GM21423 (cell line): ENCODE measurements at regions not wholly inside any gene's neighbourhood (a gene's known extent, or its start where the extent isn't known, plus 50 kb on each side); places are given as distances from the start of the nearest gene placed in this dataset.

Experiments used
- ATAC-seq: cut with Tn5 transposase; IDR thresholded peaks from one replicate; pipeline ENCODE4 v1.9.1; 2021; ENCODE audit warnings: mild to moderate bottlenecking, moderate library complexity; ENCODE audit not compliant: unreplicated experiment

GRCh38 chr1:61627365-61627764, 97.6 kb downstream of the TM2D1 start:
- no peak for ATAC-seq

DNA sequence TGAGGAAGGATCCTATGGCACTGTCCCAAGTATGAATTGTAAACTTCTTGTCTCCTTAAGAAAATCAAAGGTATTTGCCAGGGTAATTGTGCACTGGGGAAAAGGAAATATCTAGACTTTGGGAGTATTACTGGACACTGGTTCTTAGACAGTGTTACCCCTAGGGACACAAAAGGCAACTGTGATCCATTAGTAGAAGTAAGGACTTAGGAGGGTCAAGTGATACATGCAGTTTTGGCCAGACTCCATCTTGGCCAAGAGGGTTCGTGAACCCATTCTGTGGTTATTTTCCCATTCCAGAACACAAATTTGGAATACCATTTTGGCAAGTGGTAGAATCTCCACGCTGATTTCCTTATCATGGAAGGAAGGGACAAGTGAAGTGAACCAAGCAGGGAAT, 98.1 kb downstream of the TM2D1 start:
- no peak for ATAC-seq

DNA sequence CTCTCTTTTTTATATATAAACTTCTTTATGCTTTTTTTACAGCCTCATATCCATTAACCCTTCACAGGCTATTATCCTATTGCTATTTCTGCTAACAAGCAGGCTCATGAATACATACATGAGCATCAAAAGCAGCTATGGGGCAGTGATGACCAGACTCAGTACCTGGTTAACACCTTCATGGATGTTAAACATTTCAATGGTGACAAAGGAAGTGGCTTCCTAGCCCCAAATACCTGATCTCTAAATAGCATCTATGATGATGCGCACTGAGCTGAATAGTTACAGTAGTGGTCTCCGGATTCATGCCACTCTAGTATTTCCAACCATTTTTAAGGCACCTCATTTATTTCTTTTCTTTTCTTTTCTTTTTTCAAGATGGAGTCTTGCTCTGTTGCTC, 101.1 kb downstream of the TM2D1 start:
- ATAC-seq, result no peak

DNA sequence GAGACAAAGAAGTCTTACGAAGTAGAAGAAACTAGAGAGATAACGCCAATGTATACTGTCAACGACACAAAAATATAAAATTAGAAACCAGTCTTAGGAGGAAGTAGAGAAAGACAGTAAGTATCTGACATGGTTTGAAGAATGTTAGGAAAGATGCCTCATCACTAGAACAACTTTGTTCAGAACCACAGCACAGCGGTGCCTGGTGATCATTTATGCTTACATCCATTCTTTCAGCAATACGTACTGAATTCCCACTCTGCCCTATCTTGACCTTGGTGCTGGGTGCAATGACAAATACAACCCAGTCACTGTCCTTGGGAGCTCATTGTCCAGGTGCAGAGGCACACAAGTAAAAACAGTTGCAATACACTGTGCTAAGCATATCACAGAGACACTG, 104.4 kb downstream of the TM2D1 start:
- ATAC-seq, result no peak

DNA sequence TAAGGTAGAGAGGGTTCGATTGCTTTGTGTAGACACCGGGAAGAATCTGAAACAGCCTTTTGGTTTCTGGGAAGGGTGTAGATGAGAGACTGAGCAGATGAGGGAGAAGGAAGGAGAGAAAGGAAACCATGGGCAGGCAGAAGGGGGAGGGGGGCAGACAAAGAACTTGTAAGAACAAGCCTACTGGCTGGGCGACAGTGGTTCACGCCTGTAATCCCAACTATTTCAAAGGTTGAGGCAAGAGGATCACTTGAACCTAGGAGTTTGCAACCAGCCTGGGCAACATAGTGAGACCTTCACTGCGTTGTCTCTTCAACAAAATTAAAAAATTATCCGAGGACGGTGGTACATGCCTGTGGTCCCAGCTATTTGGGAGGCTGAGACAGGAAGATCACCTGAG, 106.2 kb downstream of the TM2D1 start:
- ATAC-seq, result no peak

GRCh38 chr1:61618193-61618592, 106.7 kb downstream of the TM2D1 start:
- no peak for ATAC-seq

DNA sequence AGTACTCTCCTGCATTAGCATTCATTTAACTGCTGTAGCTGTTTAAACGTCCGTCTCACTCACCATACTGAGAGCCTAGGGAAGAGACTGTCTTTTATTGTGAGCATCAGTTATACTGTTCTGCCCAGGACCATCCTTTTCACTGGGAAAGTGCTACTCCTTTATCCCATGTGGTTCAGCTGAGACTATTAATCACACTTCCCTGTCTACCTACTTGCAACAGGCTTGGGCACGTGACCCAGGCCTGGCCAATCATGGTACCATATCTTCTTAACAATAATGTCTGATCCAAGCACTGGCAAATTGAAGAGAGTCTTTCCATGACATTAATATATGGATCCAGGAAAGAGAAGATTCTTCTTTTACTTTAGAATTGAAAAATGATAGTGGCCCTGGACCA, 108.1 kb downstream of the TM2D1 start:
- ATAC-seq, result no peak

GRCh38 chr1:61612602-61613001, 112.3 kb downstream of the TM2D1 start:
- ATAC-seq, result no peak

- ATAC-seq, result no peak
Observed at GRCh38 chr1:61609040-61609439, 115.9 kb downstream of the TM2D1 start.

GRCh38 chr1:61607448-61607847, 117.5 kb downstream of the TM2D1 start:
- no peak for ATAC-seq

GRCh38 chr1:61606448-61607312, 118.3 kb downstream of the TM2D1 start:
- no peak for ATAC-seq

GRCh38 chr1:61605607-61606321, 119.2 kb downstream of the TM2D1 start:
- ATAC-seq, result no peak

DNA sequence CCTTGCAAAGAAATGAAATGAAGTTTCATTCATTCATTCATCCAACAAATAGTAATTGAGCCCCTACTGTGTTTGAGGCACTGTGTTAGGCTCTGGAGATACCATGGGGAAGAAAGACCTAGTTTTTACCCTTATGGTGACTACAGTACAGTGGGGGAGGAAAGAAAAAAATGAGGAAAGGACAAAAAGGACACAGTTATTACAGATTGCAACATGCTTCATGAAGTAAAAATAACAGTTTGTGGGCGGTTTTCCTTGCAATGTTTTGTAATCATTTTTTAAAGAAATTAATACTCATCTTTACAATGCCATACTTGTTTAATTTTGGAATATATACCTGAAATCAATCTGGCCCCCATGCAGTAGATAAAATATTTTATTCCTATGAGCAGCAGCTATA, 120.3 kb downstream of the TM2D1 start:
- ATAC-seq, result no peak

DNA sequence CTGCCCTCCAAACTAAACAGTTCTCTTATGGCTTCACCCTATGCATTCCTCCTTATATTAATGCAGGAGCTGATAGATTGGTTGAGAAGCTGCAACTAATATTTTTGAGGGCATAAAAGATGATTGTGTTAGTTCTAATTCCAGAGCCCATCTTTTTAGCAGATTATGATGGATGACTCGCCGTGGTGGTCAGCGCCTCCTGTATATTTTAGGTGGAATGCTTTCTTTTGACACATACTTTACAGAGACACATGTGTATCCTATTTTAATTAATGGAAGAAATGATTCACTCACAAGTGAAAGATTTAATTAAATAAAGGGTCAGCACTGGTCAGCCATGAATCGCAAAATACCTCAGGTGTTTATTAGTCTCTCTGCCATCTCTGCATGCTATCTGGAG, 120.7 kb downstream of the TM2D1 start:
- ATAC-seq, result no peak

- no peak for ATAC-seq
Observed at GRCh38 chr1:61602663-61603062, 122.3 kb downstream of the TM2D1 start.

DNA sequence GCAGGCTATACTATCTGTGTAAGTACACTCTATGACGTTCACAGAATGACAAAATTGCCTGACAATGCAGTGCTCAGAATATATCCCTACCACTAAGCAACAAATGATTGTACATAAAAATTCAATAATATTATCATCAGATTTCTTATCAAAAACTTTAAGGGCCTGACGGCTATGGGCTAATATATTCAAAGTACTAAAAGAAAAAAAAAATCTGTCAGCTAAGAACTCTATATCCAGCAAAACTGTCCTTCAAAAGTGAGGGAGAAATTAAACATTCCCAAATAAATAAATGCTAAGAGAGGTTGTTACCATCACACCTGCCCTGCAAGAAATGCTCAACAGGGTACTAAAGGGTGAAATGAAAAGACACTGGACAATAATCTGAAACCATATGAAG, 127.3 kb downstream of the TM2D1 start:
- ATAC-seq, result no peak

DNA sequence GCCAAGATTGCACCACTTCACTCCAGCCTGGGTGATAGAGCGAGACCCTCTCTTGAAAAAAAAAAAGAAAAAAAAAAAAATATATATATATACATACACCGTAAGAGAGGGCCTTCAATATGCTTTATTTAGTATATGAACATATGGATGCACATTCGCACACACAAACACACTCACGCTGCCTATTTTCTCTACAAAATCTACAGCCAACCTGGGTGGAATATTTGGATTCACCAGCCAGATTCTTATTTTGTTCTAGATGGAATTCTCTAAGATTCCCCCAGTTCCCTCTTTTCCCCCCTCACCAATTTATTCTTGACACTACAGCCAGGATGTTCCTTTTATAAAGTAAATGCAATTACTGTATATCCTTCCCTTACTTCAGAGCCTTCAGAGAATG, 131.6 kb downstream of the TM2D1 start:
- no peak for ATAC-seq

- no peak for ATAC-seq
Observed at GRCh38 chr1:61591351-61591750, 133.6 kb downstream of the TM2D1 start.

GRCh38 chr1:61588736-61589672, 135.9 kb downstream of the TM2D1 start:
- ATAC-seq, result peak; percentile 94

DNA sequence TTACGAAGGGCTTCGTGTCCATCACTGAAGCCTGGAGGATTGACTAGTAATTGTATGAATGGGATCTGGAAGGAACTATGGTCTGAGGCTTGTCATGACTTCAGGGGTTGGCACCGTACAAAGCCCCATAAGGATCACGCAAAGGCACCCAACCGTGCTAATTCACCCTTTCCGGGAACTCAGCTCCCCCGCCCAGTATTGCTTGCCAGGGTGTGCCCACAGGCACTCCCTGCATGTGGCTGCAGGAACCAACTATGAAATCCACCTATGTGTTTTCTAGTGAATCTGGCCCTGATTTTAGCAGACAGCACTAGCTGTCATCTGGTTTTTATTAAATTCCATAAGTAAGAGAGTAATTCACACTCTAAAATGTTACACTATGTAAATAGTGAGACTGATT, 139.2 kb downstream of the TM2D1 start:
- ATAC-seq, result no peak

DNA sequence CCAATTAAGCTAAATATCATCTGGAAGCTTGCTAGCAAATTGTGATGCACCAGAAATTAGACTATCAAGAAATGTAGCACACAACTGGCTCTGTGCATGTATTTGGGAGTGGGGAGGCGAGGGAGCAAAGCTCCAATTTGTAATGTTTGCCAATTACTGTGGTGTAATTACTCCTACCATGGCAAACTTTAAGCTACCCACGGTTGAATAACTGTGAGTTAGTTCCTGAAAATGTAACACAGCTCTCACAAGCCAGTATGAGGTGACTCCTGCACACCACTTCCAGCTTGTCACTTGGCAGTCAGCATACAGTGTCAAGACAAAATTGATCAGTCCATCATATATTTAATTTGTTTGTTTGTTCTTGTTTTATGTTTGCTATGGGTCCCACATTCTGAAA, 141.2 kb downstream of the TM2D1 start:
- ATAC-seq, result no peak
